ENCODE measurements at regions not wholly inside any gene's neighbourhood (a gene's known extent, or its start where the extent isn't known, plus 50 kb on each side); places are given as distances from the start of the nearest gene placed in this dataset.

- H3K27ac Mint-ChIP-seq = no peak overlapping the region
- no peaks in the 10 kb centered on the region for H3K9me3 ChIP-seq (ENCODE audit: control insufficient read depth in 2 of 3, low read length in 3 of 3)
- H3K4me3 ChIP-seq (ENCODE audit: low read length) = no peak overlapping the region
- no peak overlapping the region for H3K27ac ChIP-seq (ENCODE audit: low read depth, low read length)
- intact Hi-C loops (cut with micrococcal nuclease) = no loop called here
- CTCF ChIA-PET = no interaction called here
- ATAC-seq (no peak), DNase-seq (no peak)
- H3K27me3 Mint-ChIP-seq = peaks cover 7 to 36% (median 13%) of the 10 kb centered on the region in 5 donors
- H3K4me3 Mint-ChIP-seq = no peak overlapping the region
- peaks cover 0 to 3% (median 0%) of the 10 kb centered on the region in 5 donors for H3K36me3 Mint-ChIP-seq
- H3K36me3 ChIP-seq (ENCODE audit: control insufficient read depth in 2 of 3, insufficient read depth in 3 of 3, low read length in 3 of 3) = no peaks in the 10 kb centered on the region
- no peaks in the 10 kb centered on the region for H3K27me3 ChIP-seq (ENCODE audit: control insufficient read depth in 2 of 2, insufficient read depth in 2 of 2, low read length in 2 of 2)
- peaks cover 0 to 3% (median 0%) of the 10 kb centered on the region in 11 donors for H3K9me3 Mint-ChIP-seq
- H3K4me1 ChIP-seq (ENCODE audit: control insufficient read depth in 2 of 2, insufficient read depth in 2 of 2, low read length in 2 of 2) = no peaks in the 10 kb centered on the region
- POLR2A ChIA-PET = no interaction called here
- H3K4me1 Mint-ChIP-seq = peaks cover 0 to 12% (median 0%) of the 10 kb centered on the region in 7 donors
Observed at GRCh38 chr6:163779727-163780284, 365.3 kb downstream of the QKI start.

DNA sequence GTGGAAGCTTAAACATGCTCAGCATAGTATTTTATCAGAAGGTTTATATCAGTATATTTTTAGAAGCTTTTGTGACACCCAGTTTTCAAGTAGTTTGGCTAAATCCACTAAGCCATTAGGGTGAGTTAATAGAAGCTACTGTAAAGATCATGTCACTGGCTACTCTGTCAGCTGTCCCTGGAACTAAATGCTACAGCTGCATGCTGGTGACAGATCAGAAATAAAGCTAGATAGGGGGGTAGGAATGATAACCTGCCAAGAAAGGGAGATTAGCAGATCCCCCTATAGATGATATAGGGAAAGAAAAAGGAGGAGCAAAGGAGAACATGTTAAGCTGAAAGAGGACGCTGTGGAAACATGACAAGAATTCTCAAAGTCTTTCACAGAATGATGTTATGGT is 363.2 kb downstream of the QKI start:
- Mint-ChIP-seq H3K27me3 (peaks cover 3 to 33% (median 10%) of the 10 kb centered on the region in 5 donors), H3K4me1 (peaks cover 0 to 7% (median 0%) of the 10 kb centered on the region in 7 donors), H3K27ac (no peak overlapping the region), H3K4me3 (no peak overlapping the region), H3K36me3 (peaks cover 0 to under 1% (median 0%) of the 10 kb centered on the region in 5 donors), H3K9me3 (peaks cover 0 to 3% (median 0%) of the 10 kb centered on the region in 11 donors)
- no peak for DNase-seq
- ATAC-seq = no peak
- no peaks in the 10 kb centered on the region for H3K27me3 ChIP-seq (ENCODE audit: control insufficient read depth in 2 of 2, insufficient read depth in 2 of 2, low read length in 2 of 2)
- no peaks in the 10 kb centered on the region for H3K9me3 ChIP-seq (ENCODE audit: control insufficient read depth in 2 of 3, low read length in 3 of 3)
- H3K27ac ChIP-seq (ENCODE audit: low read depth, low read length) = no peak overlapping the region
- intact Hi-C loops (cut with micrococcal nuclease) = no loop called here
- no peaks in the 10 kb centered on the region for H3K4me1 ChIP-seq (ENCODE audit: control insufficient read depth in 2 of 2, insufficient read depth in 2 of 2, low read length in 2 of 2)
- H3K36me3 ChIP-seq (ENCODE audit: control insufficient read depth in 2 of 3, insufficient read depth in 3 of 3, low read length in 3 of 3) = no peaks in the 10 kb centered on the region
- ChIA-PET CTCF (no interaction called here), POLR2A (no interaction called here)
- no peak overlapping the region for H3K4me3 ChIP-seq (ENCODE audit: low read length)

- H3K27ac ChIP-seq (ENCODE audit: low read depth, low read length) = no peak overlapping the region
- CTCF ChIA-PET = interaction anchor here (0.7 kb wide), 1 partner anchor 174 kb away, joined by 3 read pairs; no protein-coding TSS in a partner anchor
Observed at GRCh38 chr6:163776906-163777686, 362.6 kb downstream of the QKI start.

DNA sequence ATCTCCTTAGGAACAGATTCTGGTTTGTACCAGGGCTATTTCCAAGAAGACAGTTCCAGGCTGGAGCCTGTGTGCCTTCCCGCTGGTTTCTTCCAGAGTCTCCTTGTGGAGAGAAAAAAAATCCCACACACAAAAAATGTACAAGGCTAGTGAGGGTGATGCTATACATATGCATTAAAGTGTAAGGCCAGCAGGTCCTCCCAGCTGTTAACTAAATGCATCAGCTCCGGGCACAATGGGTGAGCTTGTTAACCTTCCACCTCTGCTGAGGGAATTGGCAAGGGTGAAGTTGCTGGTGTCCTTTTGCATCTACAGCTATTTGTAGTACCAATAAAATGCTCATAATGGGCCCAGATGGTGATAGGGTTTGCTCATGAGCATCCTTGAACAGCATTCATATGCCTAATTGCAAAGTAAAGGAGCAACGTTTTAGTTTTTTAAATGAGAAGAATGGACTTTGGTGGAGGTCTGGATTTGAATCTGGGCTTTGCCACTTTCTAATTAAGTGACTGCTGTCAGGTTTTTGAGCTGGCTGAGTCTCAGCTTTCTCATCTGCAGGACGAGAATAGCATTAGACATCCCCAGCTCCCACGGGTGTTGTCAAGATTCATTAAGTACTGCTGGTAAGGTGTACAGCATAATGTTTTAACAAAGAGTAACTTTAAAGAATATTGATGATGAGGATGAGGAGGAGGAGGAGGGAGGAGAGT is 361.8 kb downstream of the QKI start:
- no peak overlapping the region for H3K4me3 Mint-ChIP-seq
- ChIA-PET CTCF (interaction anchor here (0.7 kb wide), 1 partner anchor 175 kb away, joined by 3 read pairs; no protein-coding TSS in a partner anchor), POLR2A (interaction anchor here (0.5 kb wide), 1 partner anchor 10 kb away, joined by 3 read pairs; no protein-coding TSS in a partner anchor)
- H3K4me3 ChIP-seq (ENCODE audit: low read length) = no peak overlapping the region
- H3K4me1 Mint-ChIP-seq = no peaks in the 10 kb centered on the region
- no peaks in the 10 kb centered on the region for H3K9me3 ChIP-seq (ENCODE audit: control insufficient read depth in 2 of 3, low read length in 3 of 3)
- H3K27me3 ChIP-seq (ENCODE audit: control insufficient read depth in 2 of 2, insufficient read depth in 2 of 2, low read length in 2 of 2) = no peaks in the 10 kb centered on the region
- no peaks in the 10 kb centered on the region for H3K4me1 ChIP-seq (ENCODE audit: control insufficient read depth in 2 of 2, insufficient read depth in 2 of 2, low read length in 2 of 2)
- intact Hi-C loops (cut with micrococcal nuclease) = no loop called here
- H3K9me3 Mint-ChIP-seq = peaks cover 0 to 1% (median 0%) of the 10 kb centered on the region in 11 donors
- no peak overlapping the region for H3K27ac ChIP-seq (ENCODE audit: low read depth, low read length)
- H3K36me3 Mint-ChIP-seq = no peaks in the 10 kb centered on the region
- H3K27ac Mint-ChIP-seq = no peak overlapping the region
- peaks cover 0 to 25% (median 10%) of the 10 kb centered on the region in 5 donors for H3K27me3 Mint-ChIP-seq
- no peaks in the 10 kb centered on the region for H3K36me3 ChIP-seq (ENCODE audit: control insufficient read depth in 2 of 3, insufficient read depth in 3 of 3, low read length in 3 of 3)
- ATAC-seq = no peak
- no peak for DNase-seq

More at GRCh38 chr6:163776906-163777686, 362.6 kb downstream of the QKI start:
- ATAC-seq (no peak), DNase-seq (no peak)
- Mint-ChIP-seq H3K27me3 (peaks cover 0 to 27% (median 10%) of the 10 kb centered on the region in 5 donors), H3K4me3 (no peak overlapping the region), H3K9me3 (peaks cover 0 to 2% (median 0%) of the 10 kb centered on the region in 11 donors), H3K4me1 (peaks cover 0 to under 1% (median 0%) of the 10 kb centered on the region in 7 donors), H3K36me3 (no peaks in the 10 kb centered on the region), H3K27ac (no peak overlapping the region)
- H3K9me3 ChIP-seq (ENCODE audit: control insufficient read depth in 2 of 3, low read length in 3 of 3) = no peaks in the 10 kb centered on the region
- H3K27me3 ChIP-seq (ENCODE audit: control insufficient read depth in 2 of 2, insufficient read depth in 2 of 2, low read length in 2 of 2) = no peaks in the 10 kb centered on the region
- no peaks in the 10 kb centered on the region for H3K4me1 ChIP-seq (ENCODE audit: control insufficient read depth in 2 of 2, insufficient read depth in 2 of 2, low read length in 2 of 2)
- intact Hi-C loops (cut with micrococcal nuclease) = no loop called here
- H3K4me3 ChIP-seq (ENCODE audit: low read length) = no peak overlapping the region
- POLR2A ChIA-PET = interaction anchor here (0.5 kb wide), 1 partner anchor 9 kb away, joined by 3 read pairs; no protein-coding TSS in a partner anchor
- H3K36me3 ChIP-seq (ENCODE audit: control insufficient read depth in 2 of 3, insufficient read depth in 3 of 3, low read length in 3 of 3) = no peaks in the 10 kb centered on the region

DNA sequence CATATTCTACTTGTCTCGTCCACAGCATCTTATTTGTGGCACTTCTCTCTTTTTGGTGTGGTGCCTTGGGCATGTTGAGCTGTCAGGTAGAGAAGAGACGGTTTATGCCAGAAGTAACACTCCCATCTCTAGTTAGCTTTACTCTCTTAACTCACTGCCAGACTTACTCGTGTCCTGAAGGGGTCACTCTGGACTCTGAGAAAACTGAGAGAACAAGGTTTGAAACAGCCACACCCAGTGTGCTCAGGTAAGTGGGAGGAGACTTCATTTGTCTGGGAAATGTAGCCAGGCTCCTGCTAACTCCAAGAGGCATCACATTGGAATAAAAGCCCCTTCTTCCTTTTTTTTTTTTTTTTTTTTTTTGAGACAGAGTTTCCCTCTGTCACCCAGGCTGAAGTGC is 360.8 kb downstream of the QKI start:
- Mint-ChIP-seq H3K36me3 (no peaks in the 10 kb centered on the region), H3K27me3 (peaks cover 0 to 25% (median 10%) of the 10 kb centered on the region in 5 donors), H3K4me1 (peaks cover 0 to 5% (median 0%) of the 10 kb centered on the region in 7 donors), H3K4me3 (no peak overlapping the region), H3K27ac (no peak overlapping the region), H3K9me3 (peaks cover 0 to 1% (median 0%) of the 10 kb centered on the region in 11 donors)
- ATAC-seq (no peak), DNase-seq (no peak)
- H3K4me3 ChIP-seq (ENCODE audit: low read length) = no peak overlapping the region
- ChIA-PET CTCF (no interaction called here), POLR2A (no interaction called here)
- no peak overlapping the region for H3K27ac ChIP-seq (ENCODE audit: low read depth, low read length)
- H3K9me3 ChIP-seq (ENCODE audit: control insufficient read depth in 2 of 3, low read length in 3 of 3) = no peaks in the 10 kb centered on the region
- no peaks in the 10 kb centered on the region for H3K4me1 ChIP-seq (ENCODE audit: control insufficient read depth in 2 of 2, insufficient read depth in 2 of 2, low read length in 2 of 2)
- H3K36me3 ChIP-seq (ENCODE audit: control insufficient read depth in 2 of 3, insufficient read depth in 3 of 3, low read length in 3 of 3) = no peaks in the 10 kb centered on the region
- intact Hi-C loops (cut with micrococcal nuclease) = no loop called here
- H3K27me3 ChIP-seq (ENCODE audit: control insufficient read depth in 2 of 2, insufficient read depth in 2 of 2, low read length in 2 of 2) = no peaks in the 10 kb centered on the region

DNA sequence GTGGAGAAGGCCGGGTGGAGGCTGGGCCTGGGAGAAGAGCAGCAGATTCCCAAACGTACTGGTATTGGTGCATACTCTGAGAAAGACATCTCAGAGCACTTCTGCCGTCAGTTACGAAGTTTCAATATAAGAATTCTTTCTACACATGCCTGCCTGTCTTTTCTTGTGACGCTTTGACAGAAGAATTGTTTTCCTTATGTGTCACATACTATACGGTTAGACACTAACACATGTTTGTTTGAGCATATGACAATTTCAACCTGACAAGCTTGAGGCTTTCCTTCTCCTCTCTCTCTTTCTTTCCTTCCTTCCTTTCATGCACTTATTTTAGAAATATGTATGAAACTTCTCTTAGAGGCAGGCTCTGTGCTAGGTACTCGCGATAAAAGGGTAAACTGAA is 360.0 kb downstream of the QKI start:
- Histone ChIP-seq H3K4me1 (ENCODE audit: control insufficient read depth in 2 of 2, insufficient read depth in 2 of 2, low read length in 2 of 2) (no peaks in the 10 kb centered on the region), H3K9me3 (ENCODE audit: control insufficient read depth in 2 of 3, low read length in 3 of 3) (no peaks in the 10 kb centered on the region), H3K27me3 (ENCODE audit: control insufficient read depth in 2 of 2, insufficient read depth in 2 of 2, low read length in 2 of 2) (no peaks in the 10 kb centered on the region), H3K27ac (ENCODE audit: low read depth, low read length) (no peak overlapping the region), H3K36me3 (ENCODE audit: control insufficient read depth in 2 of 3, insufficient read depth in 3 of 3, low read length in 3 of 3) (no peaks in the 10 kb centered on the region), H3K4me3 (ENCODE audit: low read length) (no peak overlapping the region)
- peaks cover 0 to 23% (median 8%) of the 10 kb centered on the region in 5 donors for H3K27me3 Mint-ChIP-seq
- no peak for DNase-seq
- intact Hi-C loops (cut with micrococcal nuclease) = no loop called here
- peaks cover 0 to 5% (median 0%) of the 10 kb centered on the region in 7 donors for H3K4me1 Mint-ChIP-seq
- H3K9me3 Mint-ChIP-seq = peaks cover 0 to 2% (median 0%) of the 10 kb centered on the region in 11 donors
- CTCF ChIA-PET = no interaction called here
- ATAC-seq = no peak
- no peak overlapping the region for H3K27ac Mint-ChIP-seq
- H3K36me3 Mint-ChIP-seq = no peaks in the 10 kb centered on the region
- H3K4me3 Mint-ChIP-seq = no peak overlapping the region
- POLR2A ChIA-PET = no interaction called here
